Peyer's patch (tissue), 4 donors: ENCODE measurements at regions not wholly inside any gene's neighbourhood (a gene's known extent, or its start where the extent isn't known, plus 50 kb on each side); places are given as distances from the start of the nearest gene placed in this dataset.

Experiments
- DNase-seq, 3 donors: peaks; one replicate each; pipeline ENCODE4 v3.0.0-alpha.2; 2017 to 2019
- H3K27ac ChIP-seq, 4 donors: fragments of 200-600 bp; sonication (generic); one replicate each; pipeline ENCODE4 v1.5.1; 2016 to 2019
- H3K27me3 ChIP-seq, 2 donors: fragments of 200-600 bp; sonication (generic); one replicate each; pipeline ENCODE4 v1.5.1; 2019
- H3K36me3 ChIP-seq, 3 donors: fragments of 200-600 bp; sonication (generic); one replicate each; pipeline ENCODE4 v1.5.1; 2016 to 2019
- H3K4me1 ChIP-seq, 4 donors: fragments of 200-600 bp; sonication (generic); one replicate each; pipeline ENCODE4 v1.5.1; 2016 to 2019
- H3K4me3 ChIP-seq, 4 donors: fragments of 200-600 bp; sonication (generic); 1 replicate in 3 of 4; 2 replicates in 1 of 4; pipeline ENCODE4 v1.5.1; 2016 to 2019; ENCODE audit warnings: mild to moderate bottlenecking in 1 of 4
- H3K9me3 ChIP-seq, 4 donors: fragments of 200-600 bp; sonication (generic); one replicate each; pipeline ENCODE4 v1.5.1; 2016 to 2019; ENCODE audit warnings: mild to moderate bottlenecking in 1 of 4
- POLR2A ChIP-seq, 2 donors: fragments of 450-650 bp; IDR thresholded peaks; one replicate each; pipeline ENCODE4 v1.5.1; 2017; ENCODE audit warnings: antibody characterized with exemption in 2 of 2, mild to moderate bottlenecking in 2 of 2, moderate library complexity in 2 of 2
- TF ChIP-seq, protein P1 (sequence below), 6 experiments: fragments of 450-650 bp in 4 of 6; fragments of 200-600 bp in 2 of 6; sonication (generic) in 1 of 6; IDR thresholded peaks; one replicate each; pipeline ENCODE4 v1.5.1; 2017 to 2019; ENCODE audit warnings: antibody characterized with exemption in 6 of 6, mild to moderate bottlenecking in 3 of 6, moderate library complexity in 1 of 6

DNA sequence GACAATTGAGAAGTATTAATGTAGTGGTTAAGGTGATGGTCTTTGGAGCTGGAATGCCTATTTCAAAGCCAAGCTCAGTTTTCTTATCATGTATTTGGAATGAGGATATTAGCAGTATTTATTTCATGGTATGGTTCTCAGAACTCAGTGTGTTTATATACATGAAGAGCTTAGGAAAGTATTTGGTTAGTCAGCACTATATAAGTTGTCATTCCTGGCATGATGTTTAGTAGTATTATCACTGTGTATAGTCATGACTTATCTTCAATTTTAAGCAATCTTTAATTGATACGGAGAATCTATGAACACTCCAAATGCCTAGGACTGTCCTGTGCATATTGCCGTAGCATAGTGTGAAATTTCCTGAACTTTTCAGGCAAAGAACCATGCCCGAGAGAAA is 501.9 kb upstream of the USP24 start:
- H3K36me3 ChIP-seq: no peaks in the 10 kb centered on the region
- no peaks in the 10 kb centered on the region for H3K27me3 ChIP-seq
- H3K4me3 ChIP-seq: no peak overlapping the region
- no peaks in the 10 kb centered on the region for H3K9me3 ChIP-seq
- peaks cover 0 to 6% (median 0%) of the 10 kb centered on the region in 4 donors for H3K4me1 ChIP-seq
- no peak overlapping the region for H3K27ac ChIP-seq
- TF ChIP-seq POLR2A (IDR thresholded peaks at IDR 0.05): no peak
- TF ChIP-seq, protein P1, sequence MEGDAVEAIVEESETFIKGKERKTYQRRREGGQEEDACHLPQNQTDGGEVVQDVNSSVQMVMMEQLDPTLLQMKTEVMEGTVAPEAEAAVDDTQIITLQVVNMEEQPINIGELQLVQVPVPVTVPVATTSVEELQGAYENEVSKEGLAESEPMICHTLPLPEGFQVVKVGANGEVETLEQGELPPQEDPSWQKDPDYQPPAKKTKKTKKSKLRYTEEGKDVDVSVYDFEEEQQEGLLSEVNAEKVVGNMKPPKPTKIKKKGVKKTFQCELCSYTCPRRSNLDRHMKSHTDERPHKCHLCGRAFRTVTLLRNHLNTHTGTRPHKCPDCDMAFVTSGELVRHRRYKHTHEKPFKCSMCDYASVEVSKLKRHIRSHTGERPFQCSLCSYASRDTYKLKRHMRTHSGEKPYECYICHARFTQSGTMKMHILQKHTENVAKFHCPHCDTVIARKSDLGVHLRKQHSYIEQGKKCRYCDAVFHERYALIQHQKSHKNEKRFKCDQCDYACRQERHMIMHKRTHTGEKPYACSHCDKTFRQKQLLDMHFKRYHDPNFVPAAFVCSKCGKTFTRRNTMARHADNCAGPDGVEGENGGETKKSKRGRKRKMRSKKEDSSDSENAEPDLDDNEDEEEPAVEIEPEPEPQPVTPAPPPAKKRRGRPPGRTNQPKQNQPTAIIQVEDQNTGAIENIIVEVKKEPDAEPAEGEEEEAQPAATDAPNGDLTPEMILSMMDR (IDR thresholded peaks at IDR 0.05): no peak
- no peak for DNase-seq

DNA sequence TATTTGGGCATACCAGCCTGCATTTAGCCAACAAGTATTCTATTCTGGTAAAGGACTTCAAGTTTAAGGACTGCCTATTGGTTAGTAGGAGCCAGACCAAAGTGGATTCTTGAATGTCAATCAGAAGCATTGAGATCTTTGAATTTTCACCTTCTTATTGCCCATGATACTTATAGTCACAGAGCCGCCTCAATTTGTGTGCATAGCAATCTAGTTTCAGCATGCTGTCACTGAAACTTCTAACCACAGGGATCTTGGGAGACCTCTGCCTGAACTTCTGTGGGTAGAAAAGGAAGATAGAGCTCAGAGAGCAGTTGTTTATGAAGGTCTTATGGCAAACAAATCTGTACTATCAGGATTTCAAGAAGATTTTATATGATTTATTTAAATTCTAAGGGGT is 501.4 kb upstream of the USP24 start:
- peaks cover 0 to 6% (median 0%) of the 10 kb centered on the region in 4 donors for H3K4me1 ChIP-seq
- no peak for TF ChIP-seq POLR2A (IDR thresholded peaks at IDR 0.05)
- TF ChIP-seq, protein P1 (IDR thresholded peaks at IDR 0.05): no peak
- H3K9me3 ChIP-seq: no peaks in the 10 kb centered on the region
- no peaks in the 10 kb centered on the region for H3K36me3 ChIP-seq
- no peak overlapping the region for H3K27ac ChIP-seq
- H3K4me3 ChIP-seq: no peak overlapping the region
- DNase-seq: no peak
- no peaks in the 10 kb centered on the region for H3K27me3 ChIP-seq

DNA sequence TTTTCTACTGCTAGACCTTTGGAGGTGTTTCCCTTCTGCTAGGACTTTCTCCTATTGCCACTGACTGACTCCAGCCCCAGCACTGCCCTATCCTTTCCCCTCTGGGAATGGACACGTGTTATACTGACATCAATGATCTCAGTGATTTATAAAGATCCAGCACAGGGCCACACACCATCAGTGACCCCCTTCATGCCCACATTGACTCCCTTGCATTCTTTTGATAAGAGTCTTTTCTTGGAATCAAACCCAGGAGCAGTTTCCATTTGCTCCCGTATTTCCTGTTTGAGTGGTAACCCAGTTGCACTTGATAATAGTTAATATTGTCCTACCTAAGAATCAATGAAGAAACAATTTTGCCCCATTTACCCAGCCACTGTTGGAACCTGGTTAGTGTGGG is 501.0 kb upstream of the USP24 start:
- Histone ChIP-seq H3K4me3 (no peak overlapping the region), H3K27ac (no peak overlapping the region), H3K36me3 (no peaks in the 10 kb centered on the region), H3K27me3 (no peaks in the 10 kb centered on the region), H3K9me3 (no peaks in the 10 kb centered on the region), H3K4me1 (peaks cover 0 to 6% (median 0%) of the 10 kb centered on the region in 4 donors)
- TF ChIP-seq POLR2A (IDR thresholded peaks at IDR 0.05): no peak
- TF ChIP-seq, protein P1 (IDR thresholded peaks at IDR 0.05): no peak
- DNase-seq: no peak

DNA sequence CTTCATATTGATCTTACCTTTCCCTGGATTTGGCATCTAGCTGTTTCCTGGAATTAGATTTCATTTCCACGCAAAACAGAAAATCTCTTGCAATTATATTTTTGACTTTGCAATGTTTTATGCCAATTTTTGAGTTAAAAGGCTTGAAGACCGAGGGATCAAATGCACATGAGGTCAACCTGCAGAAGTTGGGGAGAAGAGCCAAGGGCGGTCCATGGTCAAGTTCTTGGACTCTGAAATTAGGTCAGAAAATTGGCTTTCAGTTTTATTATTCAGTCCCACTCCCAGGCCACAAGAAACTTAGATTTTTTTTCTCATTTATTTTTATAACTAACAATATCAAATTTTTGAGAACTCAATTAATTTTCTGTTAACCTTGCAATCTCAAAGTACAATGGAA is 499.1 kb upstream of the USP24 start:
- H3K36me3 ChIP-seq: no peaks in the 10 kb centered on the region
- H3K4me1 ChIP-seq: peaks cover 0 to 2% (median 0%) of the 10 kb centered on the region in 4 donors
- H3K27ac ChIP-seq: no peak overlapping the region
- H3K9me3 ChIP-seq: no peaks in the 10 kb centered on the region
- TF ChIP-seq, protein P1 (IDR thresholded peaks at IDR 0.05): no peak
- TF ChIP-seq POLR2A (IDR thresholded peaks at IDR 0.05): no peak
- no peak for DNase-seq
- H3K27me3 ChIP-seq: no peaks in the 10 kb centered on the region
- H3K4me3 ChIP-seq: no peak overlapping the region

DNA sequence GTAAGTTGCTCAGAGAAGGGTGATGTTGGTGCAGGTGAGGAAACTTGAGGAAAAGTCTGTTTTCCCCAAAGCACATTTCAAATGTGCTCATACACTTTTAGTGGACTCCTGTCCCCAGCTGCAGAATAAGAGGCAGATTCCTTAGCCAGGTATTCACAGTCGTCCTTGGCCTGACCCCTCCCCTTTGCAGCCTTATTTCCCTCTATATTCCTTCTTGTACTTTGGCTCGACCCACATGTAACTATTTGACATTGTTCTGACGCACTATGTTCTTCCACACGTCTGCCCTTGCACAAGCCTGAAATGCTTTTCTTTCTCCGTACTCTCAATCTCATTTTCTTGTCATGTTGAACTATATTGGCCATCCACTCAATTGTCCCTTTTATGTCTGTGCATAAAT is 498.4 kb upstream of the USP24 start:
- Histone ChIP-seq H3K4me3 (no peak overlapping the region), H3K27ac (no peak overlapping the region), H3K4me1 (no peaks in the 10 kb centered on the region), H3K9me3 (no peaks in the 10 kb centered on the region), H3K27me3 (no peaks in the 10 kb centered on the region), H3K36me3 (no peaks in the 10 kb centered on the region)
- TF ChIP-seq, protein P1 (IDR thresholded peaks at IDR 0.05): no peak
- TF ChIP-seq POLR2A (IDR thresholded peaks at IDR 0.05): no peak
- DNase-seq: no peak

DNA sequence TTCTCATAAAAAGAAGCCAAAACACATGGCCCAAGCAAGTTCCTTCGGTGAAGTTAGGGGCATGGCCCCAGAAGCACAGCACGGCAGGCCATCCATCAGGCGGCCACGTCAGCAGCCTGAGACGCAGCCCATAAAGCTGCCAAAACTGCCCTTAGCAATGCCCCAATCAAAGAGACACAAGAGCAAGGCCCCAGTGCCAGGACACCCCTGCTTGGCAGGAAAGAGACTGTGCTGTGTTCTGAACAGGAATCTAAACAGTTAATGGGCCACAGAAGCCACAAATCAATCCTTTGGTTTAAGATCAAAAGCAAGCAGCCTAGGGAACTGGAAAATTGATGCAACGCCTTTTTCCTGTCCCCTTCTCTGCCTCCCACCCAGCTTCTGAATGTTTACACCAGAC is 497.0 kb upstream of the USP24 start:
- TF ChIP-seq, protein P1 (IDR thresholded peaks at IDR 0.05): no peak
- no peak for TF ChIP-seq POLR2A (IDR thresholded peaks at IDR 0.05)
- H3K27ac ChIP-seq: no peak overlapping the region
- DNase-seq: no peak
- H3K36me3 ChIP-seq: no peaks in the 10 kb centered on the region
- H3K9me3 ChIP-seq: no peaks in the 10 kb centered on the region
- no peaks in the 10 kb centered on the region for H3K27me3 ChIP-seq
- H3K4me3 ChIP-seq: no peak overlapping the region
- H3K4me1 ChIP-seq: no peaks in the 10 kb centered on the region
